Epithelial cell of esophagus (primary cell): ENCODE measurements at regions not wholly inside any gene's neighbourhood (a gene's known extent, or its start where the extent isn't known, plus 50 kb on each side); places are given as distances from the start of the nearest gene placed in this dataset.

Experiments used
- DNase-seq: peaks from one replicate; pipeline ENCODE4 v3.0.0; 2010; ENCODE audit warnings: low read depth
- H3K4me3 ChIP-seq: 2 replicates; pipeline ENCODE4 v1.5.1; 2011; ENCODE audit warnings: mild to moderate bottlenecking, low read length, control low read depth
- CTCF ChIP-seq: IDR thresholded peaks from 2 replicates; pipeline ENCODE4 v1.5.1; 2011; ENCODE audit warnings: low read depth, mild to moderate bottlenecking, low read length, control low read depth, inconsistent platforms; ENCODE audit not compliant: insufficient read depth; ENCODE audit errors: missing control alignments

DNA sequence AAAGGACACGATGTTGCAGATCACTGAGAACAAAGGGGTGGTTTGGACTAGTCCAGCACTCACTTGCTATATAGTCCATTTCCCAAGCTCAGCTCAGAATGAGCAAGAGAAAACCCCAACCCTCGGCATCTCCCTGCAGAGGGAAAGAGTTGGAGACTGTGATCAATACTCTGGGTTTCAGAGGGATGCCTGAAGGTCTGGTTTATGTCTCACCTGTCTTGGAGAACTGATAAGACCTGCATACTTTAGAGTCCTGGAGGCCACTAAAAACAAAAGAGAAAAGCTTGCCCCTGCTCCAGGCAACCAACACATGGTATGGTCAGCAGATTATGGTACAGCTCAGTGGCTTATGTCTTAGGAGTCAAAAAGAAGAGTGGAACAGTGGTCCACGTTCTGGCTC is 1006.9 kb downstream of the CDH9 start:
- no peak for TF ChIP-seq CTCF
- no peak overlapping the region for H3K4me3 ChIP-seq

DNA sequence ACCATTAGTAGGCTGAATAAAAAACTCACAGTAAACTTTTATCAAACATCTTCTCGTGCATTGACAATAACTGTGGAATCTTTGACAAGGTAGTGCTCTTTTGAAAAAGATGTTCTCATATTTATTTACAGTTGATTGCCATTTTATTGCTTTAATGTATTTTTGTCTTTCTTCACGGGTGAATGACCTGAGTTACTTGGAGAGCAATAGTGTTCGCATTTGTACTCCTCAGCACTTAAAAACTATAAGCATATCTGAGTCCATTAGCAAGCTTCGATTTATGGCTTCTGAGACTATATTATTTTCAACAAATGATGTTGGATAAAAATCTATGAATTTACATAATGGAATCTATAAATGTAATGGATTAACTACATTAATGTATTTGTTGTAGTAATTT is 1012.3 kb downstream of the CDH9 start:
- DNase-seq = no peak
- TF ChIP-seq CTCF = no peak
- no peak overlapping the region for H3K4me3 ChIP-seq

More for the DNA sequence above, 1006.9 kb downstream of the CDH9 start:
- no peak for DNase-seq

- no peak for DNase-seq
- TF ChIP-seq CTCF = no peak
- H3K4me3 ChIP-seq = no peak overlapping the region
Measured at GRCh38 chr5:26024774-26025173, 1013.6 kb downstream of the CDH9 start.

- no peak for TF ChIP-seq CTCF
- no peak for DNase-seq
- H3K4me3 ChIP-seq = no peak overlapping the region
Measured at GRCh38 chr5:26023361-26023760, 1015.0 kb downstream of the CDH9 start.

DNA sequence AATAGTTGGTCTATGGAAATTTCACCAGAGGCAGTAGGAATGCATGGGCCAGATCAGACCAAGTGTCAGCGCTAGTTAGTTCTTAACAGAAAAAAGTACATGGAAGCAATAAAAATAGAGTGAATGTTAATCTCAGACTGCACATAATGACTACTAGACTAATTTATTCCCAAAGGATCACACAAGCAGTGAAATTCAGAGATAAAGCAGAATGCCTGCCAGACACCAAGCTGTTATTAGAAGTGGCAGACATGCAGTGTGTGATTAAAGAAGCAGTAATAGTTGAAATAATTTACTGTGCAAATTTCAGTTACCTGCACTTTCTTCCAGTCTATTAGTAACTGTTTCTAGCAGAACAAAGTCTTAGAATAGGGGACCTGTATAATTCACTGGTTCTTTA is 1024.2 kb downstream of the CDH9 start:
- DNase-seq = no peak
- TF ChIP-seq CTCF = no peak
- H3K4me3 ChIP-seq = no peak overlapping the region

GRCh38 chr5:26012078-26012477 is 1026.3 kb downstream of the CDH9 start:
- H3K4me3 ChIP-seq = no peak overlapping the region
- no peak for TF ChIP-seq CTCF
- no peak for DNase-seq

- no peak for DNase-seq
- TF ChIP-seq CTCF = no peak
- no peak overlapping the region for H3K4me3 ChIP-seq
Measured at GRCh38 chr5:26009742-26010141, 1028.6 kb downstream of the CDH9 start.
